ENCODE measurements at regions not wholly inside any gene's neighbourhood (a gene's known extent, or its start where the extent isn't known, plus 50 kb on each side); places are given as distances from the start of the nearest gene placed in this dataset.
A peak's percentile ranks its signal among the peaks of the same experiment; 100 is the strongest.

- Histone ChIP-seq H3K27me3 (no peaks in the 10 kb centered on the region), H3K36me3 (no peaks in the 10 kb centered on the region), H3K4me3 (no peak overlapping the region), H3K4me1 (peaks cover 0 to 19% (median 3%) of the 10 kb centered on the region in 4 donors), H3K9me3 (no peaks in the 10 kb centered on the region), H3K27ac (no peak overlapping the region)
- no peak for DNase-seq
- intact Hi-C loops (cut with DNase I; ENCODE audit: low total_unique reads), result no loop called here
- TF ChIP-seq CTCF (IDR thresholded peaks at IDR 0.05), result no peak
Measured at GRCh38 chr11:122359081-122359571, 243.1 kb upstream of the BLID start.

- intact Hi-C loops (cut with DNase I; ENCODE audit: low total_unique reads), result no loop called here
- TF ChIP-seq CTCF (IDR thresholded peaks at IDR 0.05), result no peak
- Histone ChIP-seq H3K27ac (no peak overlapping the region), H3K4me1 (peaks cover 0 to 25% (median 3%) of the 10 kb centered on the region in 4 donors), H3K36me3 (no peaks in the 10 kb centered on the region), H3K27me3 (no peaks in the 10 kb centered on the region), H3K9me3 (no peaks in the 10 kb centered on the region), H3K4me3 (no peak overlapping the region)
- DNase-seq, result no peak
Measured at GRCh38 chr11:122358292-122358691, 242.3 kb upstream of the BLID start.

DNA sequence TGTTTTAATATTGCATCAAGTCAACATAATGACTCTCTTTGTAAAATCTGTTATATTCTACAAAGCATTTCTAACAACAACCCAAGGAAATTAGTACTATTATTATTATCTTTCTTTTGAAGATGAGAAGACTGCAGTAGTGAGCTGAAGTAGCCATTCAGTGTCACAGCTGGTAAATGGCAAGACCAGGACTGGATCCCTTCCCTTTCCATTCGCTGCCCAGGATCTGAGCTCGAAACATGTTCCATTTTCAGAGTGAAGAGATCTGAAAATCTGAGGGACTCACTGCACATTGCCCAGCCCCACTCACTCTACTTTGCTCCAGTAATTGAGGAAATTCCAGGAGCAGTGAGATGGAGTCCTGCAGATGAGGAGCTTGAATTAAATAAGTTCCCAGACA, 240.0 kb upstream of the BLID start:
- Histone ChIP-seq H3K27me3 (no peaks in the 10 kb centered on the region), H3K4me1 (peaks cover 0 to 25% (median 3%) of the 10 kb centered on the region in 4 donors), H3K9me3 (no peaks in the 10 kb centered on the region), H3K27ac (no peak overlapping the region), H3K4me3 (no peak overlapping the region), H3K36me3 (no peaks in the 10 kb centered on the region)
- no peak for DNase-seq
- TF ChIP-seq CTCF (IDR thresholded peaks at IDR 0.05), result no peak
- intact Hi-C loops (cut with DNase I; ENCODE audit: low total_unique reads), result no loop called here

- Histone ChIP-seq H3K4me1 (peaks cover 0 to 24% (median 4%) of the 10 kb centered on the region in 4 donors), H3K9me3 (no peaks in the 10 kb centered on the region), H3K27me3 (no peaks in the 10 kb centered on the region), H3K27ac (peak overlapping the region; percentile 31 to 42), H3K4me3 (no peak overlapping the region), H3K36me3 (no peaks in the 10 kb centered on the region)
- intact Hi-C loops (cut with DNase I; ENCODE audit: low total_unique reads), result no loop called here
- no peak for TF ChIP-seq CTCF (IDR thresholded peaks at IDR 0.05)
- no peak for DNase-seq
Measured at GRCh38 chr11:122354025-122354697, 238.1 kb upstream of the BLID start.

DNA sequence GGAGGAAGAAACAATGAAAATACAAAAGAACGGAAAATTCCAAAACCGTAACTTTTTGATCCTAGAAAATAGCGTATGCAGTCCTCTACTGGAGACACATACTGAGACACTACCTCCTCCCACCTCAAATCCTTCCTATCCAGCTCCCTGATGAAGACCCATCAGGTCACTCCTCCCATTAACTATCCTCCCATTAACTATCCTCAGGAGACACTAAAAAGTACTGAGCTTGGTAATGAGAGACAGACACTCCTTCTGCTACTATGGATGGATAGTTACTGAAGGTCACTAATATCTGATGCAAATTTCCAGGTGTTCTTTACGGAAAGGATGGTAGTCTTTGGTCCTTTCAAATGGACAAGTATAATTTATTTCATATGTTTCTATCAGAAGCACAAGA, 237.5 kb upstream of the BLID start:
- H3K27me3 ChIP-seq, result no peaks in the 10 kb centered on the region
- H3K4me1 ChIP-seq, result peaks cover 0 to 26% (median 5%) of the 10 kb centered on the region in 4 donors
- no peak for TF ChIP-seq CTCF (IDR thresholded peaks at IDR 0.05)
- no peaks in the 10 kb centered on the region for H3K36me3 ChIP-seq
- DNase-seq, result no peak
- intact Hi-C loops (cut with DNase I; ENCODE audit: low total_unique reads), result no loop called here
- no peak overlapping the region for H3K4me3 ChIP-seq
- peak overlapping the region; percentile 31 to 42 for H3K27ac ChIP-seq
- H3K9me3 ChIP-seq, result no peaks in the 10 kb centered on the region

Measured in tibial artery (tissue), 4 donors.